GM12878 (cell line): ENCODE measurements at regions not wholly inside any gene's neighbourhood (a gene's known extent, or its start where the extent isn't known, plus 50 kb on each side); places are given as distances from the start of the nearest gene placed in this dataset.

Experiments used
- BACH1 ChIP-seq: fragments of 450-650 bp; IDR thresholded peaks from 2 replicates; pipeline ENCODE4 v1.6.1; 2017; ENCODE audit warnings: mild to moderate bottlenecking, borderline replicate concordance
- ETV6 ChIP-seq, 2 experiments: fragments of 450-650 bp in 1 of 2; IDR thresholded peaks in 1 of 2; conservative IDR thresholded peaks in 1 of 2; 2 replicates each; pipeline ENCODE4 v1.6.1; 2014; ENCODE audit warnings: antibody characterized with exemption in 1 of 2, borderline replicate concordance in 1 of 2, low read depth in 1 of 2, mild to moderate bottlenecking in 1 of 2, moderate library complexity in 1 of 2
- FOS ChIP-seq: IDR thresholded peaks from 3 replicates; pipeline ENCODE4 v1.6.1; 2011; ENCODE audit warnings: borderline replicate concordance; ENCODE audit not compliant: insufficient read length; ENCODE audit errors: extremely low read depth
- HDAC2 ChIP-seq: fragments of 200-600 bp; sonication (generic); IDR thresholded peaks from 2 replicates; pipeline ENCODE4 v1.6.1; 2017
- KAT2A ChIP-seq: conservative IDR thresholded peaks from 2 replicates; pipeline ENCODE4 v1.6.1; 2011; ENCODE audit warnings: low read depth, low read length; ENCODE audit not compliant: control insufficient read depth
- MEF2A ChIP-seq: IDR thresholded peaks from 2 replicates; pipeline ENCODE4 v1.6.1; 2011; ENCODE audit warnings: low read depth, mild to moderate bottlenecking, low read length, moderate library complexity; ENCODE audit not compliant: insufficient read depth
- MXI1 ChIP-seq: fragments of 150-350 bp; IDR thresholded peaks from 2 replicates; pipeline ENCODE4 v1.6.1; 2011; ENCODE audit warnings: low read depth, mild to moderate bottlenecking, inconsistent platforms, low read length, improper control_type of control experiment
- POLR2A ChIP-seq: IDR thresholded peaks from 2 replicates; pipeline ENCODE4 v1.6.1; 2011; ENCODE audit warnings: low read depth, mild to moderate bottlenecking, low read length
- ZNF217 ChIP-seq: fragments of 450-650 bp; IDR thresholded peaks from 2 replicates; pipeline ENCODE4 v1.6.1; 2017; ENCODE audit warnings: antibody characterized with exemption, mild to moderate bottlenecking
- ZNF274 ChIP-seq: IDR thresholded peaks from one replicate; pipeline ENCODE4 v1.8.0; 2011; ENCODE audit not compliant: insufficient read length, insufficient read depth
- TF ChIP-seq, protein P1 (sequence below): fragments of 450-650 bp; IDR thresholded peaks from 2 replicates; pipeline ENCODE4 v1.6.1; 2016; ENCODE audit warnings: mild to moderate bottlenecking
- TF ChIP-seq, protein P2 (sequence below): IDR thresholded peaks from 2 replicates; pipeline ENCODE4 v1.6.1; 2012; ENCODE audit warnings: low read depth, low read length, improper control_type of control experiment
- TF ChIP-seq, protein P3 (sequence below): IDR thresholded peaks from 2 replicates; pipeline ENCODE4 v1.6.1; 2012; ENCODE audit warnings: low read length, inconsistent platforms
- TF ChIP-seq, protein P4 (sequence below): fragments of 450-650 bp; formaldehyde crosslinking; IDR thresholded peaks from 2 replicates; pipeline ENCODE4 v1.4.0; 2022; ENCODE audit warnings: mild to moderate bottlenecking, moderate library complexity
- TF ChIP-seq, protein P5 (sequence below): fragments of 450-650 bp; IDR thresholded peaks from 2 replicates; pipeline ENCODE4 v1.6.1; 2017; ENCODE audit warnings: low read depth, mild to moderate bottlenecking, moderate library complexity
- TF ChIP-seq, protein P6 (sequence below): fragments of 150-350 bp; IDR thresholded peaks from 2 replicates; pipeline ENCODE4 v1.6.1; 2016; ENCODE audit warnings: low read depth, low read length

DNA sequence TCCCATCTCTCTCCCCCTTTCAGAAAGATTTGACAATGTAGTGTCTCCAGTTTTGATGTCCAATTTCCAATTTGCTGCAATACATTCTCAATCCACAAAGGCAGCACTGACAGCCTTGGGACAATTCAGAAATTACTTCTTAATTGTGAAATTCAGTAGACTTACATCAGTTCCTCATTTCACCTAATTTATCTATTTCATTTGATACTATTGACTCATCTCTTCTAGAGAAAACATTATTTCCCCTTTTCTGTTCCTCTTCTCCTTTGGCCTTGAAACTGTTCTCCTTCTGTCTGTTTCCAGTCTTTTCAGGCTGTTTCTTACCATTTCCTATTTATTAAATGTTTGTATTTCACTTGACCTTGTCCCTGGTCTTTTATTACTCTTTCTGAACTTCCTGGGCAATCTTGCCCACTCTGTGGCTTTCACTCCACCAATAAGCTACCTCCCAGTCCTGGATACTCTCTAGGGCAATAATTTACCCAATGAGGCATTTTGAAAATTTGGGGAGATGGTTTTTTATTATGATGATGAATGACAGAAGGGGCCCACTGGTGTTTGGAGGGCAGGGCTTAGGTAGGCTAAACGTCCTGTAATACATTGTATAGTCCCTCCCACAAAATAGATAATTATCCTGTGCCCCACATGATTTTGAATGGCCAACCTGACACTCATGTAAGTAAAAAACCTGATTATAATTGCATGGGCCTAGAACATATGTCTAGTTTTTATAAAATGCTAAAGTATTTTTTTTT is 498.0 kb upstream of the BOD1L1 start (continued):
- TF ChIP-seq, protein P1, sequence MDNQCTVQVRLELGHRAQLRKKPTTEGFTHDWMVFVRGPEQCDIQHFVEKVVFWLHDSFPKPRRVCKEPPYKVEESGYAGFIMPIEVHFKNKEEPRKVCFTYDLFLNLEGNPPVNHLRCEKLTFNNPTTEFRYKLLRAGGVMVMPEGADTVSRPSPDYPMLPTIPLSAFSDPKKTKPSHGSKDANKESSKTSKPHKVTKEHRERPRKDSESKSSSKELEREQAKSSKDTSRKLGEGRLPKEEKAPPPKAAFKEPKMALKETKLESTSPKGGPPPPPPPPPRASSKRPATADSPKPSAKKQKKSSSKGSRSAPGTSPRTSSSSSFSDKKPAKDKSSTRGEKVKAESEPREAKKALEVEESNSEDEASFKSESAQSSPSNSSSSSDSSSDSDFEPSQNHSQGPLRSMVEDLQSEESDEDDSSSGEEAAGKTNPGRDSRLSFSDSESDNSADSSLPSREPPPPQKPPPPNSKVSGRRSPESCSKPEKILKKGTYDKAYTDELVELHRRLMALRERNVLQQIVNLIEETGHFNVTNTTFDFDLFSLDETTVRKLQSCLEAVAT, result peak; percentile 84
- TF ChIP-seq MXI1 (no peak), MEF2A (no peak), BACH1 (peak; percentile 94; the same call in 1 of the 2 replicates), FOS (no peak), ZNF274 (no peak), HDAC2 (no peak), ETV6 (conservative IDR thresholded peaks at IDR 0.05 in 1 of 2, IDR thresholded peaks at IDR 0.05 in 1 of 2; ENCODE audit: borderline replicate concordance in 1 of 2, low read depth in 1 of 2) (peak in 1 of 2 experiments; percentile 70; a peak in 1 of 4 replicates), KAT2A (no peak), ZNF217 (0 out of 2 replicates have a peak, but pooled peaks have one; percentile 58), POLR2A (no peak)
- TF ChIP-seq, protein P2, sequence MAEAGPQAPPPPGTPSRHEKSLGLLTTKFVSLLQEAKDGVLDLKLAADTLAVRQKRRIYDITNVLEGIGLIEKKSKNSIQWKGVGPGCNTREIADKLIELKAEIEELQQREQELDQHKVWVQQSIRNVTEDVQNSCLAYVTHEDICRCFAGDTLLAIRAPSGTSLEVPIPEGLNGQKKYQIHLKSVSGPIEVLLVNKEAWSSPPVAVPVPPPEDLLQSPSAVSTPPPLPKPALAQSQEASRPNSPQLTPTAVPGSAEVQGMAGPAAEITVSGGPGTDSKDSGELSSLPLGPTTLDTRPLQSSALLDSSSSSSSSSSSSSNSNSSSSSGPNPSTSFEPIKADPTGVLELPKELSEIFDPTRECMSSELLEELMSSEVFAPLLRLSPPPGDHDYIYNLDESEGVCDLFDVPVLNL, result no peak
- TF ChIP-seq, protein P3, sequence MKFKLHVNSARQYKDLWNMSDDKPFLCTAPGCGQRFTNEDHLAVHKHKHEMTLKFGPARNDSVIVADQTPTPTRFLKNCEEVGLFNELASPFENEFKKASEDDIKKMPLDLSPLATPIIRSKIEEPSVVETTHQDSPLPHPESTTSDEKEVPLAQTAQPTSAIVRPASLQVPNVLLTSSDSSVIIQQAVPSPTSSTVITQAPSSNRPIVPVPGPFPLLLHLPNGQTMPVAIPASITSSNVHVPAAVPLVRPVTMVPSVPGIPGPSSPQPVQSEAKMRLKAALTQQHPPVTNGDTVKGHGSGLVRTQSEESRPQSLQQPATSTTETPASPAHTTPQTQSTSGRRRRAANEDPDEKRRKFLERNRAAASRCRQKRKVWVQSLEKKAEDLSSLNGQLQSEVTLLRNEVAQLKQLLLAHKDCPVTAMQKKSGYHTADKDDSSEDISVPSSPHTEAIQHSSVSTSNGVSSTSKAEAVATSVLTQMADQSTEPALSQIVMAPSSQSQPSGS, result peak; percentile 86
- TF ChIP-seq, protein P4, sequence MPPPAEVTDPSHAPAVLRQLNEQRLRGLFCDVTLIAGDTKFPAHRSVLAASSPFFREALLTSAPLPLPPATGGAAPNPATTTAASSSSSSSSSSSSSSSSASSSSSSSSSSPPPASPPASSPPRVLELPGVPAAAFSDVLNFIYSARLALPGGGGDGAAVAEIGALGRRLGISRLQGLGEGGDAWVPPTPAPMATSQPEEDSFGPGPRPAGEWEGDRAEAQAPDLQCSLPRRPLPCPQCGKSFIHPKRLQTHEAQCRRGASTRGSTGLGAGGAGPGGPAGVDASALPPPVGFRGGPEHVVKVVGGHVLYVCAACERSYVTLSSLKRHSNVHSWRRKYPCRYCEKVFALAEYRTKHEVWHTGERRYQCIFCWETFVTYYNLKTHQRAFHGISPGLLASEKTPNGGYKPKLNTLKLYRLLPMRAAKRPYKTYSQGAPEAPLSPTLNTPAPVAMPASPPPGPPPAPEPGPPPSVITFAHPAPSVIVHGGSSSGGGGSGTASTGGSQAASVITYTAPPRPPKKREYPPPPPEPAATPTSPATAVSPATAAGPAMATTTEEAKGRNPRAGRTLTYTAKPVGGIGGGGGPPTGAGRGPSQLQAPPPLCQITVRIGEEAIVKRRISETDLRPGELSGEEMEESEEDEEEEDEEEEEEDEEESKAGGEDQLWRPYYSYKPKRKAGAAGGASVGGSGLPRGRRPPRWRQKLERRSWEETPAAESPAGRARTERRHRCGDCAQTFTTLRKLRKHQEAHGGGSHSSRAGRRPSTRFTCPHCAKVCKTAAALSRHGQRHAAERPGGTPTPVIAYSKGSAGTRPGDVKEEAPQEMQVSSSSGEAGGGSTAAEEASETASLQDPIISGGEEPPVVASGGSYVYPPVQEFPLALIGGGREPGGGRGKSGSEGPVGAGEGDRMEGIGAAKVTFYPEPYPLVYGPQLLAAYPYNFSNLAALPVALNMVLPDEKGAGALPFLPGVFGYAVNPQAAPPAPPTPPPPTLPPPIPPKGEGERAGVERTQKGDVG (CRISPR knock-in tag), result no peak
- TF ChIP-seq, protein P5, sequence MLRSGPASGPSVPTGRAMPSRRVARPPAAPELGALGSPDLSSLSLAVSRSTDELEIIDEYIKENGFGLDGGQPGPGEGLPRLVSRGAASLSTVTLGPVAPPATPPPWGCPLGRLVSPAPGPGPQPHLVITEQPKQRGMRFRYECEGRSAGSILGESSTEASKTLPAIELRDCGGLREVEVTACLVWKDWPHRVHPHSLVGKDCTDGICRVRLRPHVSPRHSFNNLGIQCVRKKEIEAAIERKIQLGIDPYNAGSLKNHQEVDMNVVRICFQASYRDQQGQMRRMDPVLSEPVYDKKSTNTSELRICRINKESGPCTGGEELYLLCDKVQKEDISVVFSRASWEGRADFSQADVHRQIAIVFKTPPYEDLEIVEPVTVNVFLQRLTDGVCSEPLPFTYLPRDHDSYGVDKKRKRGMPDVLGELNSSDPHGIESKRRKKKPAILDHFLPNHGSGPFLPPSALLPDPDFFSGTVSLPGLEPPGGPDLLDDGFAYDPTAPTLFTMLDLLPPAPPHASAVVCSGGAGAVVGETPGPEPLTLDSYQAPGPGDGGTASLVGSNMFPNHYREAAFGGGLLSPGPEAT, result peak; percentile 64; the same call in 1 of the 2 replicates
- TF ChIP-seq, protein P6, sequence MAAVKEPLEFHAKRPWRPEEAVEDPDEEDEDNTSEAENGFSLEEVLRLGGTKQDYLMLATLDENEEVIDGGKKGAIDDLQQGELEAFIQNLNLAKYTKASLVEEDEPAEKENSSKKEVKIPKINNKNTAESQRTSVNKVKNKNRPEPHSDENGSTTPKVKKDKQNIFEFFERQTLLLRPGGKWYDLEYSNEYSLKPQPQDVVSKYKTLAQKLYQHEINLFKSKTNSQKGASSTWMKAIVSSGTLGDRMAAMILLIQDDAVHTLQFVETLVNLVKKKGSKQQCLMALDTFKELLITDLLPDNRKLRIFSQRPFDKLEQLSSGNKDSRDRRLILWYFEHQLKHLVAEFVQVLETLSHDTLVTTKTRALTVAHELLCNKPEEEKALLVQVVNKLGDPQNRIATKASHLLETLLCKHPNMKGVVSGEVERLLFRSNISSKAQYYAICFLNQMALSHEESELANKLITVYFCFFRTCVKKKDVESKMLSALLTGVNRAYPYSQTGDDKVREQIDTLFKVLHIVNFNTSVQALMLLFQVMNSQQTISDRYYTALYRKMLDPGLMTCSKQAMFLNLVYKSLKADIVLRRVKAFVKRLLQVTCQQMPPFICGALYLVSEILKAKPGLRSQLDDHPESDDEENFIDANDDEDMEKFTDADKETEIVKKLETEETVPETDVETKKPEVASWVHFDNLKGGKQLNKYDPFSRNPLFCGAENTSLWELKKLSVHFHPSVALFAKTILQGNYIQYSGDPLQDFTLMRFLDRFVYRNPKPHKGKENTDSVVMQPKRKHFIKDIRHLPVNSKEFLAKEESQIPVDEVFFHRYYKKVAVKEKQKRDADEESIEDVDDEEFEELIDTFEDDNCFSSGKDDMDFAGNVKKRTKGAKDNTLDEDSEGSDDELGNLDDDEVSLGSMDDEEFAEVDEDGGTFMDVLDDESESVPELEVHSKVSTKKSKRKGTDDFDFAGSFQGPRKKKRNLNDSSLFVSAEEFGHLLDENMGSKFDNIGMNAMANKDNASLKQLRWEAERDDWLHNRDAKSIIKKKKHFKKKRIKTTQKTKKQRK, result no peak
